GM12875 (cell line): ENCODE measurements at regions not wholly inside any gene's neighbourhood (a gene's known extent, or its start where the extent isn't known, plus 50 kb on each side); places are given as distances from the start of the nearest gene placed in this dataset.

Source experiments
- H3K4me3 ChIP-seq: one replicate; pipeline ENCODE4 v1.5.1; 2011; ENCODE audit warnings: low read depth, low read length, control low read depth
- TF ChIP-seq, protein P1 (sequence below): IDR thresholded peaks from 2 replicates; pipeline ENCODE4 v1.5.1; 2011; ENCODE audit warnings: low read depth, mild to moderate bottlenecking, control low read depth, inconsistent platforms, low read length, moderate library complexity, borderline replicate concordance; ENCODE audit not compliant: insufficient read depth

DNA sequence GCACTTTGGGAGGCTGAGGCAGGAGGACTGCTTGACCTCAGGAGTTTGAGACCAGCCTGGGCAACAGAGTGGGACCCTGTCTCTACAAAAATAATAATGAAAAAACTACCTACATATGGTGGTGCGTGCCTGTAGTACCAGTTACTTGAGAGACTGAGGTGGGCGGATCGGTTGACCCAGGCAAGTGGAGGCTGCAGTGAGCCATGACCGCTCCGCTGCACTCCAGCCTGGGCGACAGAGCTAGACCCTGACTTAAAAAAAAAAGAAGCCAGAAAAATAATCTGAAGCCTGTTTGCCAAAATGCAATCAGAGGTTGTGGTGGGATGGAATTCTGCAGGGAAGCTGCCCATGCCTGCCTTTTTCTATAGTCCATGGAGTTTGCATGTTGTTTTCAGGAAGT lies 50.4 kb upstream of the GGTA1 start:
- TF ChIP-seq, protein P1, sequence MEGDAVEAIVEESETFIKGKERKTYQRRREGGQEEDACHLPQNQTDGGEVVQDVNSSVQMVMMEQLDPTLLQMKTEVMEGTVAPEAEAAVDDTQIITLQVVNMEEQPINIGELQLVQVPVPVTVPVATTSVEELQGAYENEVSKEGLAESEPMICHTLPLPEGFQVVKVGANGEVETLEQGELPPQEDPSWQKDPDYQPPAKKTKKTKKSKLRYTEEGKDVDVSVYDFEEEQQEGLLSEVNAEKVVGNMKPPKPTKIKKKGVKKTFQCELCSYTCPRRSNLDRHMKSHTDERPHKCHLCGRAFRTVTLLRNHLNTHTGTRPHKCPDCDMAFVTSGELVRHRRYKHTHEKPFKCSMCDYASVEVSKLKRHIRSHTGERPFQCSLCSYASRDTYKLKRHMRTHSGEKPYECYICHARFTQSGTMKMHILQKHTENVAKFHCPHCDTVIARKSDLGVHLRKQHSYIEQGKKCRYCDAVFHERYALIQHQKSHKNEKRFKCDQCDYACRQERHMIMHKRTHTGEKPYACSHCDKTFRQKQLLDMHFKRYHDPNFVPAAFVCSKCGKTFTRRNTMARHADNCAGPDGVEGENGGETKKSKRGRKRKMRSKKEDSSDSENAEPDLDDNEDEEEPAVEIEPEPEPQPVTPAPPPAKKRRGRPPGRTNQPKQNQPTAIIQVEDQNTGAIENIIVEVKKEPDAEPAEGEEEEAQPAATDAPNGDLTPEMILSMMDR, result no peak
- H3K4me3 ChIP-seq, result no peak overlapping the region

DNA sequence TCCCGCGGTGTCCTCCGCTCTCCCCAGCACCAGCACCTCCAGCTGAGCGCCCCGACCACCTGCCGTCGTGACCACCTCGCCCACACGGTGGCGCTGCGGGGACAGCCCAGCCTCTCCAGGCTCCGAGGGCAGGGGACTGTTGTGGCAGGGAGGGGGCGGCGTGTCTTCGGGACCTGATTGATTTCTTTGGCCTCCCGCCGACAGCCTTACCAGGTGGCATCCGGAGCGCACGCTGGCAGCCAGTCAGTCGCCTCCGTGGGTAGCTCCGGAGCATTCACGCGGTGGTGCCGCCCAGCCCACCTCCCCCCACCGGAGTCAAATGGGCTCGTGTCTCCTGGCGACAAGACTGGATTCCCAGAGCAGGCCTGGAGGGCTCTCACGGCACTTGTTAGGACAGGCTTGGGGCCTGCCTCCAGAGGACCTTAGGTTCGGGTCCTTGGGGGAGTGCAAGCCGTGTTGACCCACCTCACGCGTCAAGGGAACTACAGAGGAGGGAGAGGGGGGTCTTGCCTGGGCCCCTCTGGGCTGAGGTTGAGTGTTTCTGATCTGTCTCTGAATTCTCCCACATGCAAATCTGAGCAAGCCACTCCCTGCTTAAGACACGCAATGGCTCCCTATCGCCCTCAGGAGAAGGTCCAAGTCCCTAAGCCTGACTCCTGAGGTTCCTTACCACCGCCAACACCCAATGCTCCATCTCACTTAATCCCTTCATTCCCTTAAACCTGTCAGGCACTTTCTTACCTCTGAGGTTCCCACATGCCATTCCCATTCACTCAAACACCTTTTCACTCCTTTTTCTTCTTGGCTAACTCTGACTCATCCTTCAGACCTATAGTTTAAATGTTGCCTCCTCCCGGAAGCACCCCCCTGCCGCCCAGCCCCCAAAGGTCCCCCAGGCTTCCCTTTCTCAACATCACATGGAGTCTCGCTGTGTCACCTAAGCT lies 51.2 kb upstream of the GGTA1 start:
- TF ChIP-seq, protein P1, result peak; percentile 89
- H3K4me3 ChIP-seq, result no peak overlapping the region

DNA sequence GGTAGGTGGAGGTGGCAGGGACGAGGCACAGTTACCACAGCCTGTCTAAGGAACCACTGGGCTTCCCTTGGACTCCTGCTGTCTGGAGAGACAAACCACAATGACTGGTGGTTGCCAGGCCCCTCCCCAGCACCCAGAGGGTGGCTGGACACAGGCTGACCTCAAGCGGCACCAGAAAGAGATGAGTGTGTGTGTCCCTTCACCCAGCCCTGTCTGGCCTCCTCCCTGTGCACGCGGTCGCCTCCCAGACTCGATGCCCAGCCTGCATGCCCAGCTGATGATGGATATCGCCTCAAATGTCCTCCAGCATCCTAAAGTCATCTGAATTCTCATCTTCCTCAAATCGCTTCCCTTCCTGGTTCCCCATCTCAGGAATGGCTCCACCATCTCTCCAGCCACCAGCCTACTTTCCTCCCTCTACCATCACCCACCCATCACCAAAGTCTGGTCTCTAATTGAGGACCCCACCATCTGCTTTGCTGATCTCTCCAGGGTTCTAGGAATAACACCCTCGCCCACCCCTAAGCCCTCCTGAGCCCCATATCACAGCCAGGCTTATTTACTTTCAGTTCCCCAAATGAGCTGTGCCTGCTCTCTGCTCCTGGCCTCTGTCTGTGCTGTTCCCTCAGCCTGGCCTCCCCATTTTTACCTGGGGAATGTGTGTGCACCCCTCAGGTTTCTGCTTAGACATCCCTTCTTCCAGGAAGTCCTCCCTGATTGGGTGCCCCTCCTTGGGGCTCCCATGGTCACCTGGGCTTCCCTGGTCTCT lies 52.5 kb upstream of the GGTA1 start:
- TF ChIP-seq, protein P1, result no peak
- no peak overlapping the region for H3K4me3 ChIP-seq

DNA sequence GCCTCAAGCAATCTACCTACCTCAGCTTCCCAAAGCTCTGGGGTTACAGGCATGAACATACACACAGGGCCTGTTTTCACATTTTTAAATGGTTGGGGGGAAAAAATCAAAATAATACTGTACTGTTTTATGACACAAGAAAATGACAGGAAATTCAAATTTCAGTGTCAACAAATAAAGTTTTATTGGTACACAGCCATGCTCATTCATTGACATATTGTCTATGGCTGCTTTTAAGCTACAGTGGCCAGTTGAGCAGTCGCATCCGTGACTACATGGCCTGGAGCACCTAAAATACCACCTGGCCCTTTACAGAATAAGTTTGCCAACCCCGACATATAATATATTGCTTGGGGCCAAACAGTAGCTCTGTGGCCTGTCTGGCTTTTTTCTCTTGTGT lies 56.4 kb upstream of the GGTA1 start:
- TF ChIP-seq, protein P1, result no peak
- H3K4me3 ChIP-seq, result no peak overlapping the region

DNA sequence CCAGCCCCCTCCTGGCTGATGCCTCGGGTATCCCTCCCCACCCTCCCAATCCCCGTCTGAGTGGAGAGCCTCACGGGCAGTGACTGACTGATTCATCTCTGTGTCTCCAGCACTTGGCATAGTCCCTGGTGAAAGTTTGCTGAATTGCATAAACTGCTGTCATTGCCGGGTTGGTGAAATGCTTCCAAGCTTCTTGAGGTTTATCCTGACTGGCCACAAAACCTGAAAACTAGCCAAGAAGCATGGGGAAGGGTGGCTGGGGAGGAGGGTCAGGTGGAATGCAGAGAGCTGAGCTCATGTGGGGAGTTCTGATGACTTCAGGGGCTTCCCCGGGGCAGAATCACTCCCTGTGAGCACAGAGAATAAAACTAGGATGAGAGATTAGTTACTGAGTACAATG lies 56.9 kb upstream of the GGTA1 start:
- TF ChIP-seq, protein P1, result no peak
- no peak overlapping the region for H3K4me3 ChIP-seq

DNA sequence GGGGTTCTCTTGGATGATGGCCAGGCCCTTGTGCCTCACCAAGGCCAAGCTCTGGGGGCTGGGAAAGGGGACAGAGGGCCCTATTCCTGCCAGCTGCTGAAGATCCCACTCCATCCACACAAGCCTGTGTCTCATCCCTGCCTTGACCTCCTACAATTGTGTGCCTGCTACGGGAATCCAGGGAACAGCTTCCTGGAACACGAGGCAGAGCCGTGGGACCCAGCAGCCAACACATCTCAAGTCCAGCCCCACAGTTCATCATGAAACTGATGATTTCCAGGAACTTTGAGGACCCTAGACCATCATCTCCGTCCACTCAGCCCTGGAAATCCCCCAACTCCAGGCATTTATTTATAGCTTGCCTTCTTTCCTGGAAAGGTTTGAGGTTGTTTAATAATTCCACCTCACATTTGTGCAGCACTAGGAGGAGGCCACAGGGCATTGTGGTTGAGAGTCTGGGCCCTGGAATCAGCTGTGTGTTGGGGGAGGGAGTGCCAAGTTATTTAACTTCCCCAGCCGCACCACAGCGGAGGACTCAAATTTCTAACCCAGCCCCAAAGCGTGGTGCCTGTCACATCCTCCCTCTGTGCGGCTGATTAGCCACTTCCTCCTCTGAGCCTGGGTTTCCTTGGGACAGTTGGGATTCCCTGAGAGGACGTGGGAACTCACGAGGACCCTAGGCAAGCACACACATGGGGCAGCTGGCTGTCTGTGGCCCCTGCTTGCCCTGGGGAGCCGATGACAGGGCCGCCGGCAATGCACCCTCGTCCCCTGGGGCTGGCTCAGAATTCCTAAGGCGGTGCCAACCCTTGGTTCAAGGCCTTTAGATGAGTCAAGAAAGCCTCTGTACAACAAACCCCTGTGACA lies 58.2 kb upstream of the GGTA1 start:
- TF ChIP-seq, protein P1, result no peak
- H3K4me3 ChIP-seq, result no peak overlapping the region
